HG03097 (cell line): ENCODE measurements at regions not wholly inside any gene's neighbourhood (a gene's known extent, or its start where the extent isn't known, plus 50 kb on each side); places are given as distances from the start of the nearest gene placed in this dataset.
"Not testable (repeated sequence)": the region's sequence is repeated elsewhere in the genome, so short reads cannot be mapped to it uniquely, and the experiment has no call there.

Experiments
- ATAC-seq: cut with Tn5 transposase; IDR thresholded peaks from one replicate; pipeline ENCODE4 v1.9.1; 2021; ENCODE audit not compliant: unreplicated experiment, low FRiP score

GRCh38 chr3:18195836-18196235 lies 229.3 kb downstream of the SATB1 start:
- no peak for ATAC-seq

GRCh38 chr3:18194431-18194830 lies 230.7 kb downstream of the SATB1 start:
- no peak for ATAC-seq

- ATAC-seq, result no peak
Measured at GRCh38 chr3:18190646-18191045, 234.5 kb downstream of the SATB1 start.

GRCh38 chr3:18189282-18190050 lies 235.7 kb downstream of the SATB1 start:
- ATAC-seq, result no peak

GRCh38 chr3:18188491-18188890 lies 236.6 kb downstream of the SATB1 start:
- ATAC-seq, result no peak

- no peak for ATAC-seq
Measured at GRCh38 chr3:18185624-18186023, 239.5 kb downstream of the SATB1 start.

GRCh38 chr3:18182923-18183322 lies 242.2 kb downstream of the SATB1 start:
- not testable (repeated sequence) for ATAC-seq

- ATAC-seq, result no peak
Measured at GRCh38 chr3:18179521-18179920, 245.6 kb downstream of the SATB1 start.

- ATAC-seq, result no peak
Measured at GRCh38 chr3:18177271-18177670, 247.9 kb downstream of the SATB1 start.

- not testable (repeated sequence) for ATAC-seq
Measured at GRCh38 chr3:18173891-18174290, 251.2 kb downstream of the SATB1 start.

- ATAC-seq, result no peak
Measured at GRCh38 chr3:18159681-18160080, 265.5 kb downstream of the SATB1 start.

- ATAC-seq, result no peak
Measured at GRCh38 chr3:18153571-18154173, 271.5 kb downstream of the SATB1 start.

GRCh38 chr3:18151199-18151598 lies 273.9 kb downstream of the SATB1 start:
- ATAC-seq, result no peak

GRCh38 chr3:18149935-18150334 lies 275.2 kb downstream of the SATB1 start:
- ATAC-seq, result no peak

- ATAC-seq, result no peak
Measured at GRCh38 chr3:18149386-18149785, 275.8 kb downstream of the SATB1 start.

GRCh38 chr3:18144571-18144970 lies 280.6 kb downstream of the SATB1 start:
- ATAC-seq, result no peak

GRCh38 chr3:18143258-18143780 lies 281.8 kb downstream of the SATB1 start:
- ATAC-seq, result no peak

GRCh38 chr3:18137958-18138357 lies 287.2 kb downstream of the SATB1 start:
- no peak for ATAC-seq

- ATAC-seq, result no peak
Measured at GRCh38 chr3:18135060-18135814, 289.9 kb downstream of the SATB1 start.

- no peak for ATAC-seq
Measured at GRCh38 chr3:18134386-18135059, 290.6 kb downstream of the SATB1 start.

GRCh38 chr3:18132991-18133390 lies 292.1 kb downstream of the SATB1 start:
- no peak for ATAC-seq
